ENCODE measurements at regions not wholly inside any gene's neighbourhood (a gene's known extent, or its start where the extent isn't known, plus 50 kb on each side); places are given as distances from the start of the nearest gene placed in this dataset.
A peak's percentile ranks its signal among the peaks of the same experiment; 100 is the strongest.

GRCh38 chr10:31187607-31188210 lies 131.3 kb upstream of the ZEB1 start:
- ATAC-seq (peak; percentile 17 to 31), DNase-seq (peak in 1 of 3 donors; percentile 36)
- WGBS = 86% methylated on average over 14 of the region's 14 CpGs
- Histone ChIP-seq H3K9me3 (ENCODE audit: control insufficient read depth, low read length) (no peaks in the 10 kb centered on the region), H3K27me3 (ENCODE audit: control insufficient read depth, insufficient read depth) (no peaks in the 10 kb centered on the region), H3K4me3 (ENCODE audit: low read length) (no peak overlapping the region), H3K4me1 (ENCODE audit: control insufficient read depth, insufficient read depth, low read length) (no peaks in the 10 kb centered on the region), H3K27ac (ENCODE audit: low read length) (no peak overlapping the region)
- intact Hi-C loops (cut with DNase I) = no loop called here

- Histone ChIP-seq H3K27ac (ENCODE audit: low read length) (no peak overlapping the region), H3K27me3 (ENCODE audit: control insufficient read depth, insufficient read depth) (no peaks in the 10 kb centered on the region), H3K9me3 (ENCODE audit: control insufficient read depth, low read length) (no peaks in the 10 kb centered on the region), H3K4me1 (ENCODE audit: control insufficient read depth, insufficient read depth, low read length) (no peaks in the 10 kb centered on the region), H3K4me3 (ENCODE audit: low read length) (no peak overlapping the region)
- no peak for ATAC-seq
- intact Hi-C loops (cut with DNase I) = no loop called here
- DNase-seq = no peak
- WGBS = 75% methylated on average over 4 of the region's 4 CpGs
Measured at GRCh38 chr10:31188792-31189406, 130.1 kb upstream of the ZEB1 start.

GRCh38 chr10:31190488-31190887 lies 128.5 kb upstream of the ZEB1 start:
- Histone ChIP-seq H3K4me1 (ENCODE audit: control insufficient read depth, insufficient read depth, low read length) (no peaks in the 10 kb centered on the region), H3K9me3 (ENCODE audit: control insufficient read depth, low read length) (no peaks in the 10 kb centered on the region), H3K27ac (ENCODE audit: low read length) (no peak overlapping the region), H3K4me3 (ENCODE audit: low read length) (no peak overlapping the region), H3K27me3 (ENCODE audit: control insufficient read depth, insufficient read depth) (no peaks in the 10 kb centered on the region)
- WGBS = over 99% methylated on average over 2 of the region's 2 CpGs
- no peak for ATAC-seq
- intact Hi-C loops (cut with DNase I) = no loop called here
- no peak for DNase-seq

- no peak for ATAC-seq
- 92% methylated on average over 6 of the region's 6 CpGs for WGBS
Measured at GRCh38 chr10:31192475-31192874, 126.5 kb upstream of the ZEB1 start.

GRCh38 chr10:31194986-31195385 lies 124.0 kb upstream of the ZEB1 start:
- WGBS = 80% methylated on average over 4 of the region's 4 CpGs
- Histone ChIP-seq H3K9me3 (ENCODE audit: control insufficient read depth, low read length) (no peaks in the 10 kb centered on the region), H3K4me3 (ENCODE audit: low read length) (no peak overlapping the region), H3K4me1 (ENCODE audit: control insufficient read depth, insufficient read depth, low read length) (no peaks in the 10 kb centered on the region), H3K27me3 (ENCODE audit: control insufficient read depth, insufficient read depth) (no peaks in the 10 kb centered on the region), H3K27ac (ENCODE audit: low read length) (no peak overlapping the region)
- ATAC-seq = no peak
- no peak for DNase-seq
- intact Hi-C loops (cut with DNase I) = no loop called here

More at GRCh38 chr10:31192475-31192874, 126.5 kb upstream of the ZEB1 start:
- Histone ChIP-seq H3K4me3 (ENCODE audit: low read length) (no peak overlapping the region), H3K9me3 (ENCODE audit: control insufficient read depth, low read length) (no peaks in the 10 kb centered on the region), H3K27ac (ENCODE audit: low read length) (no peak overlapping the region), H3K27me3 (ENCODE audit: control insufficient read depth, insufficient read depth) (no peaks in the 10 kb centered on the region), H3K4me1 (ENCODE audit: control insufficient read depth, insufficient read depth, low read length) (no peaks in the 10 kb centered on the region)
- DNase-seq = no peak
- intact Hi-C loops (cut with DNase I) = no loop called here

- Histone ChIP-seq H3K4me1 (ENCODE audit: control insufficient read depth, insufficient read depth, low read length) (no peaks in the 10 kb centered on the region), H3K27ac (ENCODE audit: low read length) (no peak overlapping the region), H3K4me3 (ENCODE audit: low read length) (no peak overlapping the region), H3K9me3 (ENCODE audit: control insufficient read depth, low read length) (no peaks in the 10 kb centered on the region), H3K27me3 (ENCODE audit: control insufficient read depth, insufficient read depth) (no peaks in the 10 kb centered on the region)
- intact Hi-C loops (cut with DNase I) = no loop called here
- DNase-seq = no peak
- 80% methylated on average over 5 of the region's 5 CpGs for WGBS
- no peak for ATAC-seq
Measured at GRCh38 chr10:31197886-31198285, 121.1 kb upstream of the ZEB1 start.

- 34% methylated on average over 4 of the region's 4 CpGs for WGBS
- ATAC-seq (peak; percentile 71 to 77), DNase-seq (peak in 2 of 3 donors; percentile 44 to 65)
- H3K27ac ChIP-seq (ENCODE audit: low read length) = no peak overlapping the region
- H3K9me3 ChIP-seq (ENCODE audit: control insufficient read depth, low read length) = no peaks in the 10 kb centered on the region
- no peaks in the 10 kb centered on the region for H3K4me1 ChIP-seq (ENCODE audit: control insufficient read depth, insufficient read depth, low read length)
- H3K4me3 ChIP-seq (ENCODE audit: low read length) = no peak overlapping the region
- no peaks in the 10 kb centered on the region for H3K27me3 ChIP-seq (ENCODE audit: control insufficient read depth, insufficient read depth)
- intact Hi-C loops (cut with DNase I) = no loop called here
Measured at GRCh38 chr10:31204090-31204489, 114.9 kb upstream of the ZEB1 start.

- Histone ChIP-seq H3K27ac (ENCODE audit: low read length) (no peak overlapping the region), H3K27me3 (ENCODE audit: control insufficient read depth, insufficient read depth) (no peaks in the 10 kb centered on the region), H3K9me3 (ENCODE audit: control insufficient read depth, low read length) (no peaks in the 10 kb centered on the region), H3K4me1 (ENCODE audit: control insufficient read depth, insufficient read depth, low read length) (no peaks in the 10 kb centered on the region), H3K4me3 (ENCODE audit: low read length) (no peak overlapping the region)
- intact Hi-C loops (cut with DNase I) = no loop called here
- ATAC-seq = no peak
- WGBS = 35% methylated on average over 4 of the region's 4 CpGs
- DNase-seq = no peak
Measured at GRCh38 chr10:31207636-31208035, 111.4 kb upstream of the ZEB1 start.

GRCh38 chr10:31209478-31209877 lies 109.5 kb upstream of the ZEB1 start:
- ATAC-seq = peak in 1 of 2 donors; percentile 51
- H3K4me3 ChIP-seq (ENCODE audit: low read length) = no peak overlapping the region
- no peaks in the 10 kb centered on the region for H3K27me3 ChIP-seq (ENCODE audit: control insufficient read depth, insufficient read depth)
- 50% methylated on average over 7 of the region's 7 CpGs for WGBS
- intact Hi-C loops (cut with DNase I) = no loop called here
- H3K9me3 ChIP-seq (ENCODE audit: control insufficient read depth, low read length) = no peaks in the 10 kb centered on the region
- H3K27ac ChIP-seq (ENCODE audit: low read length) = no peak overlapping the region
- H3K4me1 ChIP-seq (ENCODE audit: control insufficient read depth, insufficient read depth, low read length) = no peaks in the 10 kb centered on the region
- DNase-seq = no peak

- intact Hi-C loops (cut with DNase I) = loop anchor here in 1 of 4 donors (10.0 kb wide), 1 partner anchor 55 kb away; no protein-coding TSS in a partner anchor
- WGBS = 96% methylated on average over 7 of the region's 7 CpGs
- Histone ChIP-seq H3K9me3 (ENCODE audit: control insufficient read depth, low read length) (no peaks in the 10 kb centered on the region), H3K27me3 (ENCODE audit: control insufficient read depth, insufficient read depth) (no peaks in the 10 kb centered on the region), H3K4me1 (ENCODE audit: control insufficient read depth, insufficient read depth, low read length) (no peaks in the 10 kb centered on the region), H3K27ac (ENCODE audit: low read length) (no peak overlapping the region), H3K4me3 (ENCODE audit: low read length) (no peak overlapping the region)
- ATAC-seq (no peak), DNase-seq (no peak)
Measured at GRCh38 chr10:31210190-31210589, 108.8 kb upstream of the ZEB1 start.

GRCh38 chr10:31213959-31214358 lies 105.1 kb upstream of the ZEB1 start:
- H3K27me3 ChIP-seq (ENCODE audit: control insufficient read depth, insufficient read depth) = no peaks in the 10 kb centered on the region
- no peak overlapping the region for H3K27ac ChIP-seq (ENCODE audit: low read length)
- 99% methylated on average over 1 of the region's 1 CpG for WGBS
- intact Hi-C loops (cut with DNase I) = loop anchor here in 1 of 4 donors (10.0 kb wide), 1 partner anchor 51 kb away; no protein-coding TSS in a partner anchor
- no peak for ATAC-seq
- no peak overlapping the region for H3K4me3 ChIP-seq (ENCODE audit: low read length)
- H3K4me1 ChIP-seq (ENCODE audit: control insufficient read depth, insufficient read depth, low read length) = no peaks in the 10 kb centered on the region
- H3K9me3 ChIP-seq (ENCODE audit: control insufficient read depth, low read length) = no peaks in the 10 kb centered on the region
- no peak for DNase-seq

Data from right cardiac atrium (tissue), 5 donors.